HG03139 (cell line): ENCODE measurements at regions not wholly inside any gene's neighbourhood (a gene's known extent, or its start where the extent isn't known, plus 50 kb on each side); places are given as distances from the start of the nearest gene placed in this dataset.
"Not testable (repeated sequence)": the region's sequence is repeated elsewhere in the genome, so short reads cannot be mapped to it uniquely, and the experiment has no call there.

ENCODE experiments used
- ATAC-seq: cut with Tn5 transposase; IDR thresholded peaks from one replicate; pipeline ENCODE4 v1.9.1; 2021; ENCODE audit not compliant: unreplicated experiment

DNA sequence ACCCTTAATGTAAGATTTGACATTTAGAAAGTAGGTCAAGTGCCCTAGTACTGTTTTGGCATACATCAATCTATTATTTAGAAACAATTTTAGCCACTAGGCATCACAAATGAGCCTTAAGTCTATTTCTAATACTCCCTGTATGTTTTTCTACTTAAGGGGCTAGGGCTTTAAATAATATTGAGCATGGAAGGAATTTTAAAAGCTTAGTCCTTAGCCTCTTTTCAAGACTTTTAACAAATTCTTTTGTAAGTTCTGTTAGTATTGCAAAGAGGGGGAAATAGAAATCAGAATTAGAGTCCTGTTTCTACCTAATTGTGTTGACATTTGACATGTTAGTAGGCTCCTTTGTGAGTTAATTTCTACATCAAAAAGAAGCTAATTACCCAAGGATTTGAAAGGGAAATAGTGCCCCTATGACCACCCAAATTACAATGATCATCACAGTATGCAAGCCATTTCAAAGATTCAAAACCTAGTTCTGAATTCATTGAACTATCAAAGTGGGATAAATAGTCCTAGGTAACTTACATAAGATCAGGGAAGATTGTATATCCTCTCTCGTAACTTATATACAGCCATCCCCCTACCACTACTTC is 647.8 kb upstream of the ACO1 start:
- no peak for ATAC-seq

DNA sequence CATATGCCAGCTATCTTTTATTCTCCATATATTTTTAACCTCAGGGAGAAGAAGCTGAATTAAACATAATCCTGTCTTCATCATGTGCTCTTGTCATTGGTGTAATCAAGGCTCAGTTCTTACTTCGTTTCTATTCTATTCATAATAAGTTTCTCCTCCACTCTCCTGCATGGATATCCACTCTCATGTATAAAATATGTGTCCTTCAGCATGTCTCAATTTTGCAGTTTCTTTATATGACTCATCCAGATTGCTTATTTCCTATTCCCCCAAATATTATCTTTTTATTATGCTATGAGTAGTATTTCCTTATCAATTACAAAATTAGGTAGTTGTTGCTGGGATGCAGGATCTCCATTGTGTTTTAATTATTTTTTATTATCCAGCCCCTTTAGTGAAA is 643.7 kb upstream of the ACO1 start:
- no peak for ATAC-seq

DNA sequence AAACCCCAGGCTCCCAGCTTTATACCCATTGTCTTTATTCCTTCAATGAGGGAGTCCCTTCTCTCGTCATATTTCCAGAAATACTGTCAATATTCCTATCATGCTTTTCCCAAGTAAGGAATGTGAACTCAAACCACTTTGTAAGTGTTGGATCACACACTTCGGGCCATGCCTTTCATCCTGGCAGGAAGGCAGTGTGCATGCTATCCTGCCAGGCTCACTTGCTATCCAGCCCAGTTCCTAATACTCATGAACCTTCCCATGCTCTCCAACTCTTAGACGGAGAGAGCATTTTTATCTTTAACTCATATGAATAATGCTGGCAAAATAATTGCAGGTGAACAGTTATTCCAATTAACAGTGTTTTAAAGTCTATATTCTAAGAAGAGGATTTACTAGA is 639.9 kb upstream of the ACO1 start:
- ATAC-seq: no peak

DNA sequence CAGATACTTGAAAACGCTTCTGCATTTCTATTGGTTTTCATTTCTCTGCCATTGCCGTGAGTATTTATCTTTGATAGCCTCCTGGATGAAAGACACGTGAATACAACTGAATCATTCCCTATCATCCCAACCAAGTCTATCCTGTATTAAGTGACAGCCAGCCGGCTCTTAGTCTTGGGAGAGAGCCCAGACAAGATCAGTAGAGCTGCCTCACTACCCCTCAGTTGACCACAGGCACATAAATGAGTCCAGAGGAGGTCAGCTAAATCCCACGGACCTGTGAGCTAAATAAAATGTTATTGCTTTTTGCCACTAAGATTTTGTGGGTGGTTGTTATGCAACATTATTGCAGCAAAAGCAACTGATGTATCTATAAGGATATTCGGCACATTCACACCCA is 639.0 kb upstream of the ACO1 start:
- ATAC-seq: no peak

DNA sequence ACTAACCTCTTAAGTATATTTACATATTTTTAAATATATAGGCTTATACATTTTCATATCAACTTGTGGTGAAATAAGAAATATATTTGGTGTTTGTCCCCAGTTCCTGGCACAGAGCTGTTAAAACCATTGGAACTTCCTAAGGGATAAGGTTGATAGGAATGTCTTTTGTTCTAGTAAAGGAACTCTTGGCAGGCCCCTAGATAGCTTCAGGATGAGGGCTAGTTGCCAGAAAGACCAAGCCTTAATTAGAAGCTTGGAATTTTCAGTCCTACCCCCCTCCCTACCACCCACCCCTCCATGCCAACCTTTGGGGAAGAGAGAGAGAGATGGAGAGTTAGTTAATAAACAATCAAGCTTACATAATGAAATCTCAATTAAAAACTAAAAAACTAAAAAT is 638.6 kb upstream of the ACO1 start:
- no peak for ATAC-seq

DNA sequence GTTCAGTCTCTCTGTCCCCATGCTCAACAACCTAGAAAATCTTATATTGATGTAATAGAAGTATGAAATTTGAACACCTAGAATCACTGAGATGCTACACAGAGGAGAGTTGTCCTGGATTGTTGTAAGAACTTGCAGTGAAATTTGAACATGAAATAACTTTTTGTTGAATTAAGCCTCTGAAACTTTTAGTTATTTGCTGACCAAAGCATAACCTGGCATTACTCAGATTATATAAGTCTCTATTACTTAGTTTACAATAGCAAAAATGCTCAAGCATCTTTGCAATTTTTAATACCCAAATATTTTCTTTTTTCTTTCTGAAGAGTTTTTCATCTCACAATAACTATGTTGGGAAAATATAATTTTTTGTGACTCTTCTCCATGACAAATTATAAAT is 630.7 kb upstream of the ACO1 start:
- no peak for ATAC-seq

DNA sequence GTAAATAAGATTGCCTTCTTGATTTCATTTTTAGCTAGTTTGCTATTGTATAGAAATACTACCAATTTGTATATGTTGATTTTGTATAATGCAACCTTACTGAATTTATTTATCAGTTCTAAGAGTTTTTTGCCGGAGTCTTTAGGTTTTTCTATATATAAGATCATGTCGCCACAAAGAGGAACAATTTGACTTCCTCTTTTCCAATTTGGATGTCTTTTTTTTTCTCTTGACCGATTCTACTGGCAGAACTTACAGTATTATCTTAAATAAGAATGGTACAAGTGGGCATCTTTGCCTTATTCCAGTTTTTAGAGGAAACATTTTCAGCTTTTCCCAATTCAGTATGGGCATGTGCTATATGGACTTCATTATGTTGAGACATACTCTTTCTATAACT is 624.7 kb upstream of the ACO1 start:
- no peak for ATAC-seq

DNA sequence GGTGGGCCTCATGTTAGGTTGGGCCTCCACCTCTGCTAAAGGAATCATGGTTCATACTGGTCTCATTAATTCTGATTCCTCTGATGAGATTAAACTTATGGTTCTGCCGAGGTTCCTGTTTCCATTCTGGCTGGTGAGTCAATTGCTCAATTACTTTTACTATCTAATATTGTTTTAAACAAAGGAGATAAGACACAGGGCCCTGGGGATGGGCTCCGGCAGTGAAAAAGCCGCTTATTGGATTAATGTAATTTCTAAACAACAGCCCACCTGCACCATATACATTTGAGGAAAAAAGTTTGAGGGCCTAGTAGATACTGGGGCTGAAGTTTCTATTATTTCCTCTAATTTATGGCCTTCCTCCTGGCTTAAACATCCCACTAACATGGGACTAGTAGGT is 610.4 kb upstream of the ACO1 start:
- ATAC-seq: not testable (repeated sequence)

DNA sequence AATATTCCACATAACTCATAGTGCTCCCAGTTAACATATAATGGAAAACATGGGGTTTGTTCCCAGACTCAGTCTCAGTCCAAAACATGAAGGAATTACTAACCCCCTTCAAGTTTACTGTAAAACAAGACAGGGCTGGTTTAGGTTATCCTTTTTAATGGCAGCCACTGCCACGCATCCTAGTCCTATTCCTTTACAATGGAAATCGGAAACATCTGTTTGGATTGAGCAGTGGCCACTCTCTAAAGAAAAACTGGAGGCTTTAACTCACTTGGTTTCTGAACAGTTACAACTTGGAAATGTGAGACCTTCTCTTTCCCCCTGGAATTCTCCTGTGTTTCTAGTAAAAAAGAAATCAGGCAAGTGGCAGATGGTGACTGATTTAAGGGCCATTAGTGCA is 609.9 kb upstream of the ACO1 start:
- no peak for ATAC-seq

DNA sequence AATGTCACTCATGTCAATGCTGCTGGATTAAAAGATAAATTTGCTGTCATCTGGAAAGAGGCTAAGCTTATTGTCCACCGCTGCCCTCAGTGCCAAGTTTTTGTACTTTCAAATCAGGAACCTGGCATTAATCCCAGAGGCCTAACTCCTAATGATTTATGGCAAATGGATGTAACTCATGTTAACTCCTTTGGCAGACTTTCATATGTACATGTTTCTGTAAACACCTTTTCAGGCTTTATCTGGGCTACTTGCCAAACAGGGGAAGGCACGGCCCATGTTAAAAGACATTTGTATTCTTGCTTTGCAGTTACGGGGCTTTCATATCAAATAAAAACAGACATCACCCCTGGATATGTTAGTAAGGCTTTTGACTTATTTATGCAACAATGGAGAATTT is 608.0 kb upstream of the ACO1 start:
- ATAC-seq: no peak

DNA sequence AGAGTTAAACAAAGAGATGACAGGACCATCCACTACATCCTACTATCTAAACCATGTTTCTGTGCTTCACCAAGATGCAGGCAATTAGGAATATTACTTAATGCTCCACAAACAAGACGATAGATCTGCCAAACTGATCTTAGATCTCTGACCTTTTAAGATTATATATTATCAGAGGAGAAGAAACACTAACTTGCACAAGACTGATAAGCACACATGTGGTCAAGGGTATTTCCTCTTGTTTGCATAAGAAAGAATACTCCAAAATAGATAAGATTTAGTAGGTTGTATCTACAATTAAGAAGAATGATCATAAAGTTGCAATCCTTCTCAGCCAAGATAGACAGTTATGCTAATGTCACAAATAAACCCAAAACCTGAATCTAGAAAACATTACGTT is 601.0 kb upstream of the ACO1 start:
- ATAC-seq: no peak

DNA sequence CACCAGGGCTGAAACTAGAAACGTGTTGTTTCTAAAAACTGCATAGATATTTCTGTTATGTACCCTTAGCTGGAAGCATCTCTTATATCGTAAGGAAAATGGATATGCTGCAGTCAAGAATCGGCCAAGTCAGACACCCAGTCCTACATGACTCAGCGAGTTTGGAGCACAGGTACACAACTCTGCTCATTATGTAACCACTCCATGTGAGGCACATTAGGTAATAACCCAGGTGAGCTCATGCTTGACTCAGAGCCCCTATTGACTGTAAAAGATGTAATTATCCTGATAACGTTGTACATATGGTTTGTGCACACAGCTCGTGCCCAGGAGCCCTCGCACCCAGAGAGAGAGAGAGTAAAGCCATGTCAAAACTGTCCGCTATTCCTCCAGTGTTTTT is 593.7 kb upstream of the ACO1 start:
- no peak for ATAC-seq

DNA sequence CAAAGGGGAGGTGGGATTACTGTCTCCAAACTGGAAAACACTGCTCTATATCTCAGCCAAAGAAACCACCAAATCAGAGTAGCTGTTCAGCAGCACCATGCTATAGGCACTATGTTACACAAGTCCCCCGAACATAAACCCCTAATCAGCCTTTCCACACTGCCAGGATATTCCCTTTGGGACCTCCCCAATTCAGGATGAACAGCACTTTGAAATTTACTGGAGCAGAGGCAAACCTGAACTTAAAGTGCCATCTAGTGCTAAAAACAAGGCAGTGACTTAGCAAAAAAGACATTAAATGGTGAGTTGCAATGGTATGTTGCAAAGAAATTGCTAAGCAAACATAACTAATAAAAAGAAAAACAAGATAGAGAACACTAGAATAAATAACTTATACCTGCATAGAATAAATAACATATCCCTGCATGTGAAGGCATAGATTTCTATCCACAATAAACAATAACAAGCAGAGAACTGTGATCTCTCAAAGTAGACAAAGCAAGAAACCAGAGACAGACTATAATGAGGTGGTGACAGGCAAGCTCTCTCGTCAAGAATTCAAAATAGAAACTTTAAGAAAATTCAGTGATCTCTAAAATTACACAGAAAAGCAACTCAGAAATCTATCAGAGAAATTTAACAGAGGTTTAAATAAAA is 584.4 kb upstream of the ACO1 start:
- no peak for ATAC-seq

DNA sequence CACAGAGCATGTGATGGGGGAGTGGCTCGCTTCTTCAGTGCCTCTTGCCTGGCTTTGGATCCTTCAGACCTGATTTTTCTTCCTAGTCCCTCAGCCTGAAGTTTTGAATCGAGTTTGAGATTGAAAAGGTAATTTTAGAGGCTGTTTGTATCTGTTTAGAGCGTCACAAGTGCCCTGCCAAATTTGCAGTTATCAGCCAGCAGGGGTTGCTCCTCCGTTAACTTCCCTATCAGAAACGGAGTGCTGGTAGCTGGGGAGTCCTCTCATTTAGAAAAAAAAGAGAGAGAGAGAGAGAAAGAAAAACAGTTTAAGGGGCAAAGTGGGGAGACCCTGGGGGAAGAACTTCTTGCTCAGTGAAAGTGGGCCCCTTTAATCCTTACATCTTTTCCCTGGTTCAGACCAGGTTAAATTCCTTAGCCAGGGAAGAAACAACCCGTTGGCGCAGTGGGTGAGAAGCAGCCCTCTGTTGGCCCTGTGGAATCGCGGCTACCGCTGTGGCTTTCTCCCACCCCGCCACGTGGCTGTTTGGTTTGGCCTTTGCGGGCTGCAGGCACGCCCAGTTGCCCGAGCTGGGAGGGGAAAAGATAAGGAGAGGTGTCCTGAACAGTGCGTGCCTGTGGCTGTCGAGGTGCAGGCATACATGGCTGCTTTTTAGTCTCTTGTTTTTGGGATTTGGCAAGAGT is 576.7 kb upstream of the ACO1 start:
- ATAC-seq: no peak

DNA sequence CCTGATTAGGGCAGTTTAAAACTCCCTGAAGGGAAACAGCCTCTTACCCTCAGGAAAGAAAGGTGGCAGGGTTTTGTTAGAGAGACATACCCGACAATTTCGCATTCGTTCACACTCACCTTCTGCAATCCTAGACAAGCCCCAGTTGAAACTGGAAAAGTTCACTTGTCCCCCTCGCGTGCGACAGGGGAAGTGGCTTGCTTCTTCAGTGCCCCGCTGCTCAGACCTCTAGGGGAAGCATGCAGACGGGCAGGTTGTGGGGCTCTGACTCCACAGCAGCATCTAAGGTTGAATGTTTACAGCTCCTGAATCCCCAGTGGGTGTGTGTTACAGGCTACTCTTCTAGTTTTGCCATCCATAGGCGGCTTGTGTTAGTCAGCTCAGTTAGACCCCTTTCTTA is 575.7 kb upstream of the ACO1 start:
- ATAC-seq: no peak

DNA sequence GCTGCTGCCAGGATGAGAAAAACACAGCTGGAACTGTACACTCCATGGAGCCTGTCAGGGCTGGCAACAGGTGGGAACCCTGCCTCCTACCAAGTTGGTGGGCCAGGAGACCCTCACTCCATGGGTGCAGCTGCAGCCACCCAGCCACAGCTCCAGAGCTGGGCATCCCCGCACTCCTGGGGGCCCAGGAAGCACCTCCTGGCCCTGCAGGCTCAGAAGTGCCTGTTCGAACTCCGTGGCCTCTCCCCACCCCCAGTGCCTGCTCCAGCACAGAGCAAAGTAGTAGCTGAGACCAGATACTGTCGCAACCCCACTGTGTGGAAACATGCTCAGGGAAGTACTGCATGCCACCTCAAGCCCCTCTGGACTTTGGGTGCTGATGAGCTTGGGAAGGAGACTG is 564.0 kb upstream of the ACO1 start:
- no peak for ATAC-seq

DNA sequence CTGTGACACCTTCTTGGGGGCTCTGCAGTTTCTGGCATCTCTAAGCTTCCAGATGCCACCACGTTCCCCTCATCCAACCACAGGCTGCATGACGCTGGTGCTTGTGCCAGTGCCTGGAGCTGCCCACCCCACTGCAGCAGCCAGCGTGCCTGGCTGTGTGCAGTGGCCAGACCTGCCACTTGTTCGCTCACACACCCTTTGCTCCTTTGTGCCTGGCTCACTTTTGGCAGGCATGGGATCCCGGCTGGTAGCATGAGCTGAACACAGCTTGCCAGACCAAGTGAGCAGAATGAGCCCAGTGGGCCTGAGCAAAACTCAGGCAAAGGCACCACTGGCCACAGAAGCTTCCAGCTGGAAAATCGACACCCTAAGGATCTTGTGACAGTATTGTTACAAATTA is 562.9 kb upstream of the ACO1 start:
- no peak for ATAC-seq

DNA sequence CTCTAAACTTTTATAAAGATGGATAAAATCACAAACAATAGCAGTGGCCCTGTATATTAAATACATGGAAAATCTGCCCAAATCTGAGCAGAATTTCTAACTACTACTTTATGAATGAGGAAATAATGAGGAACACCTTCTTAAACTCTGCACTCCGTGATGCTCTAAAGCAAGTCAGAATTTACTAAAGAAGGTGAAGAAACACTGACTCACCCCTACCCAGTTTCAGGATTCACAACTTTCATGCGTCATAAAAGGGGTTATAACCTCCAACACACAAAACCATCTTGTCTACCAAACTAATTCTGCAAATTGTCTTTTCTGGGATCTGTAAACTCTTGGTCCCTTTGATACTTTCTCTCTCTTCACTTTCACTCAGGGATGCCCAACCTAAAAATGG is 561.1 kb upstream of the ACO1 start:
- ATAC-seq: no peak

DNA sequence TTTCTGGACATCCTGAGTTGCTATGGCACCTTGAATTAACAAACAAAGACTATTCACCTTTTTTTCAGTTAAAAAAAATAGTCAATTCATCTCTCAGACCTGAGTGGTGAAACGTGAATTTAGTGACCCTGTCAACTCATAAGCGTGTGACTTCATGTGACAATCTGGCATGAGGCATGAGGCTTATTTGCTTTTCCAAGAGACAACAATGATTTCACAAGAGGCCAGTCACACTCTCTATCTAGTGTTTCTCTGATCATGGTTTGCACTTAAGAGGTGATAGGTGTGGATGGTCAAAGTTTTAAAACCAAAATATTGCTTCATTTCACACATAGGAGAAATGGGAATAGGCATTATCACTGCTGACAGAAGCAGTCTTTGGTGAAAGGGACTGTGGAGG is 559.6 kb upstream of the ACO1 start:
- ATAC-seq: no peak

DNA sequence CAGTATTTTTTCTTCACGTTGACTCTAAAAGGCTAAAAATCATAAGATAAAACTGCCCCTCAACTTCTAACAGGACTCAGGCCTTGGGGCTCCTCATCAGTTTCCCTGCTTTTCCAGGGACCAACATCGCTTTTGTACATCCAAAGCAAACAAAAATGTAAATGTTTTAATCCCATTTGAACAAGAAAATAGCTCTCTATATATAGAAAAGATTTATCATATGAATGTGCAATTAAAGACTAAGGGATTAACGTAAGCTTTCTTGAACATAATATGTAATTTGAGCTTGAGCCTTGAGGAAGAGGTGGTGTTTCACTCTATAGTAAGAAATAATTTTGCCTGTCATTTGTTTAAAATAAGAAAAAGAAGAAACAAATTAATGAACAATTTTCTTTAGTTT is 547.2 kb upstream of the ACO1 start:
- no peak for ATAC-seq

DNA sequence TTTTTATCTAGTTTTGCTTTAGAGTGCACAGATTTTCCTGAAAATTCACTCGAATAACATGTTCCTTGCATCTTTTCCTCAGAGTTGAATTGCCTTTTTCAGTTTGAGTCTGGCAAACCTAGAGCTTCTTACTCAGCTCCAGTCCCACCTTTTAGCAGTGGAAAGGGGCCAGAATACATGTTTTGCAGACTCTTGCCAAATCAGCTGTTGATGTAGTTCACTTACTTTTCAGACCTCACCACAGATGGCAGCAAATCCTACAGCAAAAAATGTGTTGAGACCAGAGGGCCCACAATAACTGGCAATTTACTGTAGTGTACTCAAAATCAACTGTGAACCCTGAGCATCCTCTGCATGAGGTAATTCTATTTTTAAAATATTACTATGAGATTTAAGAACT is 545.2 kb upstream of the ACO1 start:
- ATAC-seq: no peak

DNA sequence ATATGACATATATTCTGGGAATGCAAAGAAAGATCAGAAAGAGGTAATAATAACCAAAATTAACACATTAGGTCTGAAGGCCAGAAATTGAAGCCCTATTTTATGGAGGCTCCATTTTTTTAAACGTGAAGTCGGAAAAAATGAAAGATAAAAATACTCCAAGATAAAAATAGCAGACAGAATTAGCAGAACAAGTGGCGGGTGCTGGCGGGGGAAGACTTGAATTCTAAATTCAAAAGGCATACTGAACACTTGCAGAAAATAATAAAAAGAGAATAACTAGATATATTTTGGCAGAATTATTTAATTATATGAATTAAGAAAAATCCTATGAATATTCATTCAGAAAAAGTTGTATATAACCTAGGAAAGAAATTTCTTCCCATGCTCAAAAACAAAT is 543.7 kb upstream of the ACO1 start:
- ATAC-seq: no peak

DNA sequence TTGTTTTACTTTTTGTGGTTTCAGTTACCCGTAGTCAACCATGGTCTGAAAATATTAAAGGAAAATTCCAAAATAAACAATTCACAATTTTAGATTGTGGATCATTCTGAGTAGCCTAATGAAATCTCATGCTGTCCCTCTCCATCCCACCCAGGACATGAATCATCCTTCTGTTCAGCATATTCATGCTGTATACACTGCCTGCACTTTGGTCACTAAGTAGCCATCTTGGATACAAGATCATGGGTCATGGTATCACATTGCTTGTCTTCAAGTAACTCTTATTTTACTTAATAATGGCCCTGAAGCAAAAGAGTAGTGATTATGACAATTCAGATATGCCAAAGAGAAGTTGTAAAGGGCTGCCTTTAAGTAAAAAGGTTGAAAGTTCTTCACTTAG is 536.5 kb upstream of the ACO1 start:
- ATAC-seq: no peak
